H54 (cell line): ENCODE measurements at regions not wholly inside any gene's neighbourhood (a gene's known extent, or its start where the extent isn't known, plus 50 kb on each side); places are given as distances from the start of the nearest gene placed in this dataset.

ENCODE experiments used
- DNase-seq: peaks from one replicate; pipeline ENCODE4 v3.0.0; 2011; ENCODE audit warnings: low spot score, mixed read lengths; ENCODE audit not compliant: insufficient read length
- FAIRE-seq: peaks from 3 replicates; lab custom pipeline; 2011; peaks lifted over from hg19 to GRCh38; lab: Jason Lieb, UNC
- POLR2A ChIP-seq: IDR thresholded peaks from 2 replicates; pipeline ENCODE4 v1.6.1; 2011; ENCODE audit warnings: low read depth, mild to moderate bottlenecking, low read length

DNA sequence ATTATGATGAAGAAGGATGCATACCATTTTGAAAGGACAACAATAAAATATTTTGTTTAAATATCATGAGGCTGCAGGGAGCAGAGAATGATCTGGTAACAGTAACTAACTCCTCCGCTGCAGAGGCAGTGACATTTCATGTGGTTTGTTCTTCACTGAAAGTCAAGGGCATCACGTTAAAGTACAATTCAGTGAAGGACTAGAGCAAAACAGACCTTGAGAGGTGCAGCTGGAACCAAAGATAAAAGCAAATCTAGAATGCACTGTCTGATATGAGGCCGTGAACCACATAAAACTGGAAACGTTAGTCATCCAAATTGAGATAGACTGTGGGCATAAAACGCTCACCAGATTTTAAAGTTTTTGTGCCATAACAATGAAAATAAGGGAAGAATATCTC is 522.9 kb upstream of the TNP1 start:
- no peak for FAIRE-seq
- DNase-seq, result no peak
- TF ChIP-seq POLR2A, result no peak

DNA sequence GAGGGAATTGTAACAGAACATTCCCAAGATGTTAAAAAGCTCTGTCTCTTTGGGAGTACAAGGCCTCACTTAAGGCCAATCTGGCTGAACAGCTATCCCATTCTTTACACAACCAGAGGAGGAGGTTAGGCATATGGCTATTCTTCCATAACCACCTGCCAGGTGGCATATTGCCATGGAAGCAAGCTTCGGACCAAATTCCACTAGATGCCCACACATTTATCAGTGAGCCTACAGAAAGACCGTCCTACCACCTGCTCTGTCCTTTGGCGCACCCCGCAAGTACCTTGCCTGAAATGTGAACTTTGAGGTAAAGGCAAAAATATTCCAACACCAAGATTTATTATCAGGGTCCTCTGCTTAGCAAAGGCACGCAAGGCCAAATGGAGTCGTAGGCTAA is 519.9 kb upstream of the TNP1 start:
- no peak for DNase-seq
- FAIRE-seq, result no peak

DNA sequence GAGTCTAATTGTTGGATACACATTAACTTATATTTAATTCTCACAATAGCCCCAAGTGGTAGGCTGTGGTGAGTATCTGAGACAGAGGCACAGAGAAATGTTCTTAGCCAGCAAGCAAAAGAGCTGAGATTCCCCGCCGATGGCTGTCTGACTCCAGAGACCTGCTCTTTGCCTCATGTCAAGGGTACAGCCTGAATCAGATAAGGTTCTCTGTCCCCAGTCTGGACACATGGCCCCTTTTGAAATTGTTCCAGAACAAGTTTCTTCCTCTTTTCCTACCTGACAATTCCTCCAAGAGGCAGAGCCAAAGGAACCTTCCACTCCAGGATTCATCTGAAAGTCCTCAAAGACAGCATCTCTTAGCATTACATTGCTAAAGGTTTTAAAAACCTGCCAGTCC is 512.9 kb upstream of the TNP1 start:
- TF ChIP-seq POLR2A, result no peak
- FAIRE-seq (no peak), DNase-seq (no peak)

More for the DNA sequence above, 519.9 kb upstream of the TNP1 start:
- no peak for TF ChIP-seq POLR2A

DNA sequence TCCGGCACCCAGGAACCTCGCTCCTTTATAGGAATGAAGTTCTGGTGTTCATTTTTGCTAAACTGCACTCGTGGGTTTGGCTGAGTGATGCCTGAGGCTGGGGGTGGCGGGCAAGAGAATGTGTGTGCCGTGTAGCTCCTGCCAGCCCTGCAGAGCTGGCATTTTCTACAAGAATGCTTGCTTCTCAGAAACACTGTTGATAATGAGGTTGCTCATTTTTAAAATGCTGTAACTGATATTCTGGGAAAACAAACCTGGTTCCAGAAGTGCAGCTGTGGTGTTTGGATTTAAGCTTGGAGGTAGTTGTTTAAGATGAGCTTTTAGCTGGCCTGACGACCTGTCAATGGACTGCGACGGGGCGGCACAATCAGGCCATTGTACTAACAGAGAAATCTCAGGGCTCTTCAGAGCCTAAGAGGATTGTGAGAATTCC is 511.9 kb upstream of the TNP1 start:
- FAIRE-seq (no peak), DNase-seq (no peak)
- TF ChIP-seq POLR2A, result no peak

DNA sequence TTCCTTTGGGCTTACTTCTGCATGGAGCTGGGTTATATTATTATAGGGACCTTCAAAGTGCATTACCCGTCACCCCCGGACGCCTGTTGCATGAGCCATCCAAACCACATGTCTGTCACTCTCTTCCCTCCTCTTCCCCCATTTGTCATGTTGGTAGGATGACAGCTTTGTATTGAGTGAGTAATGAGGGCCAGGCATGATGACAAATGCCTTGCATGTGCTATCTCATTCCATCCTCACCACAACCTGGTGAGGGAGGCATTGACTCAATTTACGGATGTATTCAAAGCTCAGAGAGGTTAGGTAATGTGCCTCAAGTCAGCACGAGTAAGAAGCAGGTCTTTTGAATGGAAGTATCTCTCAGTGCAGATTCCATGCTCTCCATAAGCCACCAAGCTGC is 510.5 kb upstream of the TNP1 start:
- FAIRE-seq (no peak), DNase-seq (no peak)
- no peak for TF ChIP-seq POLR2A

DNA sequence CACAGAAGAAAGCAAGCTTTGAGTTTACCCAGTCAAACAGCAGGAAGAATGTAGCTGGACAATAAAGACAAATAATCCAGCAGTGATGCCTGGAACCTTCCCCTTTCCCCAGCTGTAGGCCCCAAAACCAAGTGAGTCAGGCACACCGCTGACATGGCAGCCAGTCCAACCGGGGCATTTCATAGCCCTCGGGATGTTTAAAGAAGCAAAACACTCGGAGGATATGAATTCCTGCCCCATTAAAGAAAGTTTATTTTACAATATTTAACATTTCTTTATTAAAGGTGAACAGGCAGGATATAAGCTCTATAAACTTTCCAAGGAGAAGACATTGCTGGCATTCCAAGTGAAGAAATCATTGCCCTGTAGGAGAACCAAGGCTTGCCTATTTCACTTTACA is 507.6 kb upstream of the TNP1 start:
- no peak for TF ChIP-seq POLR2A
- FAIRE-seq (no peak), DNase-seq (no peak)

DNA sequence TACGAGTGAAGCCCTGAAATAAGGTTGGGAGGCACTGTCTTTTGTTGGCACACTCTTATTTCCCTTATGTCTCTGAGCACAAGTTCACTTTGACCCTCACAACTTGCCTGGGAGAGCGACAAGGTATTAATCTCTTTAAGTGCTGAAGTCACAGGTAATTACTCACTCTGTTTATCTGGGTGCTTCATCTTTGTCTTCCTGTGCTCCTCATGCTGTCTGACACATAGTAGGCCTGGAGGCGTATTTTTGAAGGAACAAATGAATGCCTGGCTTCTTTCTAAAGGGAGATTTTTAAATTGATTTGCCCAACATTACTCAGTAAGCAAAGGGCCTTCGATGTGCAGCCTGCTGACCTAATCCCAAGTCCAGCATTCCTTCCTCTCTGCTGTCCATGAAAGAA is 507.1 kb upstream of the TNP1 start:
- DNase-seq, result no peak
- TF ChIP-seq POLR2A, result no peak
- FAIRE-seq, result no peak

DNA sequence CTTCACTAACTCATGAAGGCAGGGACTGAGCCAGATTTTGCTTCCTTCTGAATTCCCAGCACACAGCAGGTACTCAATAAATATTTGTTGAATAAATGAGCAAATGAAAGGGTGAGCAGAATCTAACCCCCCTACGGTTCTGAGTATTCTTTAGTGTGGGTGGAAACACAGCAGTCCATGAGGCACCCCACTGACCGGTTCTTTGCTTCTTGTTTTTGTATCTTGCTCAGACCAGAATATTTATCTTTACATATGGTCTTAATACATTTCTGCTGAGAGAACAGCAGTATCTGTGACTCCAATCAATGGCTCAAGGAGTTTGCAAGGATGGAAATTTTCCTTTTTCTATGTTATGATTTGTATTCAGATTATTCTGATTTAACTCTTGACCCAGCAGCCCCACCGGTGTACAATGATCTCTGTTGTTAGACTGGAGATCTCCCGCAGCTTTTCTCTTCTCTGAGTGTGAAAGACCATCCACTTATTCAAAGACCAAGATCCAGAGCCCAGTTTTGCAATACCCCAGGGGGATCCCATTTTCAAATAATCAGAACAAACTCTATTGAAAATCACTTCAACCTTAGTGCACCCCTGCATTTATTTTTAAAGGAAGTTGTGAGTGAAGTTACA is 506.5 kb upstream of the TNP1 start:
- TF ChIP-seq POLR2A, result no peak
- FAIRE-seq (no peak), DNase-seq (no peak)

DNA sequence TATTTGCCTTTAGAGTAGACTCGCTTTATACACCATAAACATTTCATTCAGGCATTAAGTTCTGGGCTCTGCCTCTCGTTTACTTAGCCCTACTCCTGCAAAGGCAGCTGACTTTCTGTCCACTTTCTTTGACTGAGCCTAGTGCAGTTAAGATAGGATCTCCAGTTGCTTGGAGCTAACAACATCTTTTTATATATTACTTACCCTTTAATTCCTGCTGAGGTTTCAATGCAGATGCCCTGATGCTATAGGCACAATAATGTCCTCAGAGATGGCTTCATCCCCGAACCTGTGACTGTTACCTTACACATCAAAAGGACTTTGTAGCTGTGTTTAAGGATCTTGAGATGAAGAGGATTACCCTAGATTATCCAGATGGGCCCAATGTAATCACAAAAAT is 505.8 kb upstream of the TNP1 start:
- FAIRE-seq, result no peak
- TF ChIP-seq POLR2A, result no peak
- DNase-seq, result no peak

DNA sequence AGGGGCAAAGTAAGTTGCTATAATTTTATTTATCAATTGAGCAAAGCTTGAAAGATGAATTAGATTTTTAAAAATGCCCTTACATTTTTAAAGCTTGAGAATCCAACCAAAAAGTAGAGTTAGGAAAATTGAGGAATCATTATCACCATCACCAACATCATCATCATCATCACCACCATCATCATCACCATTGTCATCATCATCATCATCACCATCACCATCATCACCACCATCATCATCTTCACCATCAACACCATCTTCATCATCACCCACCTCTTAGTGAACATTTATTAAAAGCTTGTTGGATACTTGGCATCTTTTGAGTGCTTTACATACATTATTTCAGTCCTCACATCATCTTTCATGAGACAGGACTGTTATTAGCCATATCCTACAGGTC is 504.4 kb upstream of the TNP1 start:
- TF ChIP-seq POLR2A, result no peak
- FAIRE-seq (no peak), DNase-seq (no peak)

DNA sequence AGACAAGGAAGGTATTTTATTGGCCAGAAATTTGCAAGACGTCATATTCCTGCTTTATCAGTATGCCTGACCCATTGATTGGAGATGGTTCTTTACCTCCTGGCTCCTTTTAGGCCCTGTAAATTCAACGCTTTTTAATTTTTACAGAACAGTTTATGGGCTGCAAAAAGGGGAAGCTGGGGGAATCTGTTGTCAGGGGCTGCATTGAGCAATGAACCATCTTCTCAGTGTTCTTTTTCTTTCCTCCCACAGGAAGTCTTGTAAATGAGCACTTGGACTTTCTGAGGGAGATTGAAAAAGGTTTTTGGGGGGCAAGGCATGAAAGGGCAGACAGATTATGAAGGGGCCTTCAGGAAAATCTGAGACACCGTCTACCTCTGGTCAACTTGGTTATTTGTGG is 503.6 kb upstream of the TNP1 start:
- DNase-seq (no peak), FAIRE-seq (no peak)
- no peak for TF ChIP-seq POLR2A

DNA sequence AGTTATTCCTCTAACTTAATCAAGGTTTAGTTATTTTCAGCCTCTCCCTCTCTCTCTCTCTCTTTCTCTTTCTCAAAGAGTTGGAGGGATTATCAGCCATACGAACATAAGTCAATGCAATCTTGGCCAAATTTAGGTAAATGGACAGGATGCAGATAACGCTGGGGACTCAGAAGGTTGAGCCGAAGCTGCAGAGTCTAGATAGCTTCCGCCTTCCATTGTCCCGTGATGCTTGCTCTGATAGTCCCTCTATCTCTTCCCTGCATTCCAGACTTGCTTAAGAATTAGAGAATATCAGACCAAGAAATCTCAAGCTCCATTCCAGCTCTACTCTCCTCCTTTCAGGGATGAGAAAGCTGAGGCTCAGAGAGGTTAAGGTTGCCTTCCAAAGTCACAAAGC is 502.8 kb upstream of the TNP1 start:
- TF ChIP-seq POLR2A, result no peak
- FAIRE-seq (no peak), DNase-seq (no peak)

DNA sequence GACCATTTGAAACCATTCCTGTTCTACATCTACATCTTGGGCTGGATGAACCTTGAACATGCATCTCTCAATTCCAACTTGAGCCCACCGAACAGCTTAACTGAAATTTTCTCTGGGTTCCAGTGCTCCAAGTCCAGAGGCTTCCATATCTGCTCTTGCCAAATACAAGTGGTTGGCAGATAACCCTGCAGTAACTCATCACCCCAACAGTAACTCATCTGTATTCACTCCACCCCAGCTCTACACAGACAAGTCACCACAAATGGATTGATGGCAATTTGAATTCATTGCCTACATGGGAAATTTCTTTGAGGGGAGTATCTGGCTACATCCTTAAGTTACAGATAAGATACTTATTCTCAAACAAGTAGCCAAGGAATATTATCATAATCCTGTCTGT is 502.4 kb upstream of the TNP1 start:
- FAIRE-seq (no peak), DNase-seq (no peak)
- TF ChIP-seq POLR2A, result no peak

DNA sequence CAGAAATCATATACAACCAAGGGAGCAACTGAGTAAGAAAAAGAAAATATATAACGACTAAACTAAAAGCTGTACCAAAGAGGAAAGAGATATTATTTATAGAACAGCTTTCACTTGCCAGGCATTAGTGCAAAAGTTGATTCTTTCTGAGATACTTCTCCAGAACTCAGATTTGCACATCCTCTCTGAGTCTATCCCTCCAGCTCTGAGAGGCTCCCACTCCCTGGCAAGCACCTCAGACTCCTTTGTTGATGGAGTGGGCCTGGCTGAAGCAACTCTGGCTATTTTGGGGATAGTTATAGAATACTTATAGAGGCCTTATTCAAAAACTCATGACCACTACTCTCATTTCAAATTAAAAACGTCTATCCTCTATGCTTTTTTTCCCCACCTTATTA is 501.6 kb upstream of the TNP1 start:
- DNase-seq (no peak), FAIRE-seq (no peak)
- no peak for TF ChIP-seq POLR2A

DNA sequence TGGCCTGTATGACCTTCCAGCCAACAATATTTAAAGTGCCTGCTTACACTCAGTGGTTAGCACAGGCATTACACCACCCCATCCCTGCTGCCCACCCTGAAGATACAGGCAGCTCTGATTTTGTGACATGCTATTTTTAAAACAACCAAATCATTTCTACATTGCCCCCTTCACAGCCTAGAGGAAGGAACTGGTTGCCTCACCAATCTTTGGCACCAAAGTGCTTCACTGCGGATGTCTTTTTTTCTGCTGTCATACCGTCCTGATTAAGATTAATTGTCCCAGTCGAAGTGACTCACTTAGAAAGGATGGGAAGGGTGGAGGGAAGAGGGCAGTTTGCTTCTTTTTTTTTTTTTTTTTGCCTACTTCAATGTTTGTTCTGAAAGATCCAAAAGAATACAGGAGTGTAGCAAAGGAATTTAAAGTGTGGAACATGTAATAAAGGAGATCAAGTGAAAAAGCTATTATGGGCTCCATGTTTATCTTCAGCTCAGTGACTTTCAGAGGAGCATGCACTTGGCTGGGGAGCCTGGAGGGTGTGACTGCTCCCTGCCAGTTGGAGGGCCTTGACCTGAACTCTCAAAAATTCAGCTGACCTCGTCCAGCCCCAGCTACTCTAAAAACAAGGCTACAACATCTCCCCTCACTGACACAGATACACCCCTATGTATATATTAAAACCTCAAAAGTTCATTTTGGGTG is 501.1 kb upstream of the TNP1 start:
- FAIRE-seq, result no peak
- TF ChIP-seq POLR2A, result no peak
- no peak for DNase-seq
